Fibroblast of lung (primary cell): ENCODE measurements at regions not wholly inside any gene's neighbourhood (a gene's known extent, or its start where the extent isn't known, plus 50 kb on each side); places are given as distances from the start of the nearest gene placed in this dataset.

Experiments used
- DNase-seq, 2 donors: peaks; one replicate each; pipeline versions ENCODE4 v3.0.0 to v3.0.0-alpha.2; 2010; ENCODE audit warnings: low read depth in 2 of 2
- H2AFZ ChIP-seq: 2 replicates; pipeline ENCODE4 v1.5.1; 2012; ENCODE audit warnings: low read length, control low read depth, inconsistent platforms
- H3K27ac ChIP-seq: 2 replicates; pipeline ENCODE4 v1.5.1; 2011; ENCODE audit warnings: low read length, control low read depth; ENCODE audit not compliant: insufficient read depth
- H3K27me3 ChIP-seq: 2 replicates; pipeline ENCODE4 v1.5.1; 2011; ENCODE audit warnings: mild to moderate bottlenecking, low read length; ENCODE audit not compliant: control insufficient read depth, insufficient read depth
- H3K36me3 ChIP-seq: 2 replicates; pipeline ENCODE4 v1.5.1; 2011; ENCODE audit warnings: low read length; ENCODE audit not compliant: control insufficient read depth, insufficient read depth
- H3K4me1 ChIP-seq: 2 replicates; pipeline ENCODE4 v1.5.1; 2011; ENCODE audit warnings: low read length; ENCODE audit not compliant: control insufficient read depth, insufficient read depth; ENCODE audit errors: extremely low read depth
- H3K4me2 ChIP-seq: 2 replicates; pipeline ENCODE4 v1.5.1; 2011; ENCODE audit warnings: low read length, control low read depth; ENCODE audit not compliant: insufficient read depth; ENCODE audit errors: extremely low read depth
- H3K4me3 ChIP-seq, 4 experiments: fragments of 200-600 bp in 1 of 4; sonication (generic) in 1 of 4; replicated peaks in 1 of 4; 2 replicates each; pipeline ENCODE4 v1.5.1; 2011 to 2016; ENCODE audit warnings: low read length in 4 of 4, low read depth in 3 of 4, mild to moderate bottlenecking in 3 of 4, control low read depth in 2 of 4, inconsistent platforms in 1 of 4, mixed read lengths in 1 of 4; ENCODE audit not compliant: insufficient read depth in 1 of 4; ENCODE audit errors: control extremely low read depth in 1 of 4
- H3K79me2 ChIP-seq: 2 replicates; pipeline ENCODE4 v1.5.1; 2012; ENCODE audit warnings: mild to moderate bottlenecking, low read length, inconsistent platforms; ENCODE audit not compliant: control insufficient read depth, insufficient read depth
- H3K9ac ChIP-seq: 2 replicates; pipeline ENCODE4 v1.5.1; 2011; ENCODE audit warnings: mild to moderate bottlenecking, low read length, control low read depth; ENCODE audit not compliant: insufficient read depth
- H3K9me3 ChIP-seq: 2 replicates; pipeline ENCODE4 v1.5.1; 2012; ENCODE audit warnings: low read depth, low read length; ENCODE audit not compliant: control insufficient read depth, insufficient read depth
- H4K20me1 ChIP-seq: 2 replicates; pipeline ENCODE4 v1.5.1; 2011; ENCODE audit warnings: low read length; ENCODE audit not compliant: control insufficient read depth, insufficient read depth; ENCODE audit errors: extremely low read depth
- CTCF ChIP-seq, 2 donors: IDR thresholded peaks in 1 of 2; conservative IDR thresholded peaks in 1 of 2; 1 replicate in 1 of 2; 2 replicates in 1 of 2; pipeline ENCODE4 v1.5.1; 2011 to 2012; ENCODE audit warnings: low read length in 2 of 2, control low read depth in 1 of 2, inconsistent platforms in 1 of 2, low read depth in 1 of 2, mild to moderate bottlenecking in 1 of 2
- EZH2 ChIP-seq: IDR thresholded peaks from 2 replicates; pipeline ENCODE4 v1.5.1; 2012; ENCODE audit warnings: low read length, control low read depth, mild to moderate bottlenecking; ENCODE audit errors: missing control alignments

GRCh38 chr14:97246648-97247047 is 449.5 kb downstream of the VRK1 start:
- Histone ChIP-seq H3K36me3 (no peaks in the 10 kb centered on the region), H3K79me2 (no peaks in the 10 kb centered on the region), H3K9me3 (no peaks in the 10 kb centered on the region), H3K4me3 (no peak overlapping the region), H2AFZ (no peak overlapping the region), H3K9ac (no peak overlapping the region), H4K20me1 (no peaks in the 10 kb centered on the region), H3K4me2 (no peak overlapping the region), H3K27me3 (no peaks in the 10 kb centered on the region), H3K27ac (no peak overlapping the region), H3K4me1 (no peaks in the 10 kb centered on the region)
- TF ChIP-seq EZH2 (no peak), CTCF (conservative IDR thresholded peaks at IDR 0.05 in 1 of 2, IDR thresholded peaks at IDR 0.05 in 1 of 2; ENCODE audit: low read depth in 1 of 2, low read length in 2 of 2) (no peak)
- no peak for DNase-seq

GRCh38 chr14:97248973-97249372 is 451.8 kb downstream of the VRK1 start:
- DNase-seq: no peak
- Histone ChIP-seq H3K9ac (no peak overlapping the region), H3K4me1 (no peaks in the 10 kb centered on the region), H3K36me3 (no peaks in the 10 kb centered on the region), H4K20me1 (no peaks in the 10 kb centered on the region), H3K79me2 (no peaks in the 10 kb centered on the region), H3K27me3 (no peaks in the 10 kb centered on the region), H3K9me3 (no peaks in the 10 kb centered on the region), H3K27ac (no peak overlapping the region), H2AFZ (no peak overlapping the region), H3K4me3 (no peak overlapping the region), H3K4me2 (no peak overlapping the region)
- TF ChIP-seq EZH2 (no peak), CTCF (conservative IDR thresholded peaks at IDR 0.05 in 1 of 2, IDR thresholded peaks at IDR 0.05 in 1 of 2; ENCODE audit: low read depth in 1 of 2, low read length in 2 of 2) (no peak)

- H3K9ac ChIP-seq: no peak overlapping the region
- H3K36me3 ChIP-seq: no peaks in the 10 kb centered on the region
- no peak for TF ChIP-seq EZH2
- TF ChIP-seq CTCF (conservative IDR thresholded peaks at IDR 0.05 in 1 of 2, IDR thresholded peaks at IDR 0.05 in 1 of 2; ENCODE audit: low read depth in 1 of 2, low read length in 2 of 2): no peak
- H4K20me1 ChIP-seq: no peaks in the 10 kb centered on the region
- H2AFZ ChIP-seq: no peak overlapping the region
- no peaks in the 10 kb centered on the region for H3K4me1 ChIP-seq
- no peaks in the 10 kb centered on the region for H3K9me3 ChIP-seq
- no peaks in the 10 kb centered on the region for H3K79me2 ChIP-seq
- H3K4me3 ChIP-seq: no peak overlapping the region
- no peaks in the 10 kb centered on the region for H3K27me3 ChIP-seq
- no peak overlapping the region for H3K27ac ChIP-seq
- H3K4me2 ChIP-seq: no peak overlapping the region
- DNase-seq: no peak
These were observed 453.7 kb downstream of the VRK1 start for GRCh38 chr14:97250931-97251330.
